Stomach smooth muscle (tissue), 2 donors: ENCODE measurements at regions not wholly inside any gene's neighbourhood (a gene's known extent, or its start where the extent isn't known, plus 50 kb on each side); places are given as distances from the start of the nearest gene placed in this dataset.

ENCODE experiments used
- H3K27ac ChIP-seq: one replicate; pipeline ENCODE4 v1.7.0; 2013; ENCODE audit warnings: mild to moderate bottlenecking, low read length, inconsistent platforms
- H3K27me3 ChIP-seq, 2 donors: one replicate each; pipeline ENCODE4 v1.7.0; 2013; ENCODE audit warnings: low read length in 2 of 2; ENCODE audit not compliant: insufficient read depth in 2 of 2, control insufficient read depth in 1 of 2
- H3K36me3 ChIP-seq, 2 donors: one replicate each; pipeline ENCODE4 v1.7.0; 2013; ENCODE audit warnings: low read length in 2 of 2; ENCODE audit not compliant: control insufficient read depth in 2 of 2, insufficient read depth in 2 of 2
- H3K4me1 ChIP-seq: one replicate; pipeline ENCODE4 v1.7.0; 2013; ENCODE audit warnings: low read length; ENCODE audit not compliant: control insufficient read depth, insufficient read depth
- H3K4me3 ChIP-seq, 2 donors: one replicate each; pipeline ENCODE4 v1.7.0; 2013; ENCODE audit warnings: low read length in 2 of 2
- H3K9ac ChIP-seq, 2 donors: one replicate each; pipeline ENCODE4 v1.7.0; 2013; ENCODE audit warnings: low read length in 2 of 2, mild to moderate bottlenecking in 1 of 2
- H3K9me3 ChIP-seq, 2 donors: one replicate each; pipeline ENCODE4 v1.7.0; 2013; ENCODE audit warnings: low read length in 2 of 2; ENCODE audit not compliant: control insufficient read depth in 2 of 2
- donor health status: healthy.
- donor health status: Pancreatic carcinoma.

DNA sequence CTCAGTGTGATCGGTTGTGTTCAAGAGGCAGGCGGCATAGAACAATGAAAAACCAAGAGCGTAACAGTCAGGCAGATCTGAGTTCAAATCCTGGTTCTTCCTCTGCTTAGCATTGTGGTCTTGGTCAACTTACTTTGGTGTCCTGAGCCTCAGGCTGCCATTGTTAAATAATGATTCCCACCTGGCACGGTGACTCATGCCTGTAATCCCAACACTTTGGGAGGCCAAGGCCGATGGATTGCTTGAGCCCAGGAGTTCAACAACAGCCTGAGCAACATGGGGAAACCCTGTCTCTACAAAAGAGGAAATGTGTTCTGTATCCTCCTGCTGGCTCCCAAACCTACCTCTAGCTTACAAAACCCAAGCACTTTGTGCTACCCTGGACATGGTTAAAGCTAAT, 129.0 kb upstream of the STX18 start:
- H3K9ac ChIP-seq: no peak overlapping the region
- no peak overlapping the region for H3K4me3 ChIP-seq
- no peak overlapping the region for H3K27ac ChIP-seq
- H3K36me3 ChIP-seq: no peaks in the 10 kb centered on the region
- no peaks in the 10 kb centered on the region for H3K9me3 ChIP-seq
- no peaks in the 10 kb centered on the region for H3K4me1 ChIP-seq
- peaks cover 0 to 2% of the 10 kb centered on the region in 2 donors for H3K27me3 ChIP-seq

DNA sequence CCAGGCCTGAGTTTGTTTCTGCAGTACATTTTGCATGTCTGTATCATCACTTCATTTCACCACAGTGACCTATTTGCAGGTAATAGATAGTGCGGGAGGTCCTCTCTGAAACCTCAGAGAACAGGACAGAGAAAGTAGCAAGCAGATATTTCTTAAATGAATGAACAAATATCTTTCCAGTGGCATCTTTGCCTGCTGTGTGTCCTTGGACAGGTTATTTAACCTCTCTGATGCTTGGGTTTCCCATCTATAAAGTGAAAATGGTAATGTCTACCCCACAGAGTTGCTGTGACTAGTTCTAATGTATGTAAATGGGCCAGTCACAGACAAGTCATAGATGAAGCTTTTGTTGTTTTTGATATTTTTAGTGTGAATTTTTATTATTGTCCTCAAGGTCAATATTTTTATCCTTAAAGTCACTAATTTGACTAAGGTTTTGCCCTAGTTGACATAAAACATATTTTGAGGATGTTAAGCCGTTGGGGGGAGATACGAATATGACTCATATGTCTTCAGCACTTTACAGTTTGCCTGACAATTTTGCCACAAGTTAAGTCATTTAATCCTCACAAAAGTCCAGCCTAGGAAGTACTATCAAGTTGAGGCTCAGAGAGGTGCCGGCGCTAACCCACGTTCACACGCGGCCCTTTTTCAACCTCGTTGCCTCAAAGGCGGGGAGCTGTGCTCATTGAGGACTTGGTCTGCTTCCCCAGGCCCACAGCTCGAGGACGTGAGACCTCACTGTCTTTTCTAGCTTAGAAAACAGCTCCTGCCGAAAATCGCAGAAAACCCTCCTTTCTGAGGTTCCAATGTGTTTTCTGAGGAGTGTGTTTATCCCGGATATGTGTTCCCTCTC, 126.7 kb upstream of the STX18 start:
- Histone ChIP-seq H3K4me1 (no peaks in the 10 kb centered on the region), H3K9ac (no peak overlapping the region), H3K27ac (no peak overlapping the region), H3K4me3 (no peak overlapping the region), H3K27me3 (peaks cover 0 to 2% of the 10 kb centered on the region in 2 donors), H3K9me3 (no peaks in the 10 kb centered on the region), H3K36me3 (no peaks in the 10 kb centered on the region)

DNA sequence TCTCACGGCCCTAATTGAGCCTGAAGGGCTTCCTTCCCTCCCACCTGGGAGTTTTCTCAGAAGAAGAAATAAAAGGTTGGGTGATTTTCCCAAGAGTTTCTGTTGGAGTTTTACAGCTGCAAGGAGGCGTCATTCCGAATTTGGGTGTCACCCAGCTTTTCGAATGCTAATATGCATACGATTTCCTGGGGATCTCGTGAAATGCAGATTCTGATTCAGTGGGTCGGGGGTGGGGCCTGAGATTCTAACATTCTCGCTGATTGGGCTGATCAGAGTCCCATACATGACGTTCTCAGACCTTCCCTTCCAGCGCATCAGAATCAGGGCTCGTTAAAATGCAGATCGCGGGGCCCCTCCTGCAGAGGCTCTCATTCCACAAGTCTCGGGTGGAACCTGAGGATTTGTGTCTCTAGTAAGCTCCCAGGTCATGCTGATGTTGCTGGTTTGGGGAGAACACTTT, 125.8 kb upstream of the STX18 start:
- Histone ChIP-seq H3K27ac (no peak overlapping the region), H3K4me3 (no peak overlapping the region), H3K9ac (no peak overlapping the region), H3K4me1 (no peaks in the 10 kb centered on the region), H3K9me3 (no peaks in the 10 kb centered on the region), H3K27me3 (peaks cover 0 to 2% of the 10 kb centered on the region in 2 donors), H3K36me3 (no peaks in the 10 kb centered on the region)

DNA sequence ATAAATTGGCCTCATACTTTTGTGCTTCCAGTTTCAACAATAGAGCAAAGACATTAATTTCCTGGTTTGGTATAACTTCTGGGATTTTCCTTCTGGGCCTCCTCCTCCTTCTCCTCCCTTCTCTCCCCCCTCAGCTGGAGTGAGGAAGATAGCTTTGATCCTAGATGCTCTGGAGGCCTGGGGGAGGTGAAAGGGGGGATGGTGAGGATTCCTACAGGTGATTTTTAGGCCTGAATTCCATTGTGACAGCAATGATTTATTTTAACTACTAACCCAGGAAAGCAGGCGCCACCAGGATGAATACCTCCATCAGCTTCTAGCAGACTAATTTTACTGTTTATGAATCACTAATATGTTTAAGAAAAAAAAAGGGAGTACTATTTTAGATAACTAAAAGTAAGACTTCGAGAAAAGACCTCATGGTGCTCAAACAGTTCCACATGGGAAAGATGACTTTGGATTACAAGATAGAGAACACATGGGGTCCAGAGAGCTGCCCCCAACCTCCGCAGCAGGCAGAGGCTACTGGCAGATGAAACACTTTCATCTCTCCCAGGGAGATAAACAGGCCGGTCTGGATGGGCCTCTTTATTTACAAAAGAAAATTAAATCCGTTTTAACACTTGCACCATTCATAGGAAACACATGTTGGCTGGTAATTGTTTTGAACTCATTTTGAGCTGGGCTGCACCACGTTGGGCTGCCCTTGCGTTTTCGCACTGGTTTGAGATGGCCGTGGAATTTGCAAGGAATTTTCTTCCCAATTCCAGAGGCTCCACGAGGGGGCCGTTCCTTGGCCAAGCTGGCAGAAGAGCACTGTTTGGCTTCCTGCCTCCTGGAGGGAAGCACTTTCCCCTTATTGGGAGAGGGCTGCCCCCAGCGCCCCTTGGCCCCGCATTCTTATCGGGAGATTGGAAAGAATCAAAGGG, 125.1 kb upstream of the STX18 start:
- Histone ChIP-seq H3K27ac (no peak overlapping the region), H3K4me1 (no peaks in the 10 kb centered on the region), H3K9ac (no peak overlapping the region), H3K9me3 (no peaks in the 10 kb centered on the region), H3K36me3 (no peaks in the 10 kb centered on the region), H3K27me3 (peaks cover 0 to 2% of the 10 kb centered on the region in 2 donors), H3K4me3 (no peak overlapping the region)

DNA sequence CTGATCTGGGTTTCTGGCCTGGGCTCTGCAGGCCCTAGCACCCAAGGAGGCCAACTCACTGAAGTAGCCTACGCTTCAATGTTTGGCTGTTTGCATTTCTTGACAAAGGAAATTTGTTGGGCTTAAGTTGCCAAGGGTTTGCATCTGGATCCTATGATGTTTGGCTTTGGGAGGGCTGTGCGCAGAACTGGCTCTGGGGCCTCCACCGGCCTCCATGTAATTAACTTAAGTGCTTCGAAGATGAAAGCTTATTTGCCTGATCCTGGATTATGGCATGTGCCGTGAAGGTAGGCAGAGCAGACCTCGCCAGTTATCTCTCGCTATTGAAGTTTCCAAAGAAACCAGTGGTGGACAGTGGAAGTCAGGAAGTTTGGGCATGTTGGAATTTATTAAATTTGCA, 124.3 kb upstream of the STX18 start:
- Histone ChIP-seq H3K27ac (no peak overlapping the region), H3K9me3 (no peaks in the 10 kb centered on the region), H3K9ac (no peak overlapping the region), H3K36me3 (no peaks in the 10 kb centered on the region), H3K4me3 (no peak overlapping the region), H3K4me1 (no peaks in the 10 kb centered on the region), H3K27me3 (peaks cover 0 to 2% of the 10 kb centered on the region in 2 donors)

DNA sequence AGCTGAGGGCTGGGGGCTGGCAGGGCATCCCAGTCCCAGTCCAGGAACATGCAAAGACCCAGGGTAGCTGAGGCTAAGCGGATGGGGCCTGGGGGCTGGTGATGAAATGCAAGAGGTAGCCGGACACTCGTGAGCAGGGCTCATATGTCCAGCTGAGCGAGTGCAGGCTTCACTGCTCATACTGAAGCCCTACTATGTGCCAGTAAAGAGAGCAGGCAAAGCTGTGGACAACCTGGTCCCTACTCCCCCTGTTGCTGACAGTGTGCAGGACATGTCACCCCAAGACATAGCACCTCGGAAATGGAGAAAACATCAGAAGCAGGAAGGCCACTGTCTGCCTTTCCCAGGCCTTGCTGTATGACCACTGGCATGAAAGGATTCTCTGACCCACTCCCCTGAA, 122.4 kb upstream of the STX18 start:
- no peak overlapping the region for H3K4me3 ChIP-seq
- H3K4me1 ChIP-seq: no peaks in the 10 kb centered on the region
- no peaks in the 10 kb centered on the region for H3K36me3 ChIP-seq
- no peaks in the 10 kb centered on the region for H3K9me3 ChIP-seq
- H3K9ac ChIP-seq: no peak overlapping the region
- peaks cover 0 to 2% of the 10 kb centered on the region in 2 donors for H3K27me3 ChIP-seq
- H3K27ac ChIP-seq: no peak overlapping the region

DNA sequence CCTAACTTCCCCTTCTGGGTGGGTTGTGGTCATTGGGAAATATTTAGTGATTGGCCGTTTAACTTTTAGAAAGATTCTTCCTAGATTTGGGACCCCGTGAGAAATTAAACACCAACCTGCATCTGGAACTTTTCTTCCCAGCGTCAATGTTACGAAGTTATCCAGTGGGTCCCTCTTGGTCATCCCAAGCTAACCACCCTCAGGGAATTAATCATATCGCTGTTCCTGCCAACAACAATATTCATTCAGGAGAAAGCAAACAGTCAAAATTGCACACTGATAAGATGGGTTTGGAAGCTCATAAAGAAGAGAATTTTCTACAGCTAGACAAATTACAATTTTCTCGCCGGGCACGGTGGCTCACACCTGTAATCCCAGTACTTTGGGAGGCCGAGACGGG, 121.2 kb upstream of the STX18 start:
- H3K9me3 ChIP-seq: peaks cover 0 to 3% of the 10 kb centered on the region in 2 donors
- H3K27me3 ChIP-seq: peaks cover 0 to 2% of the 10 kb centered on the region in 2 donors
- no peak overlapping the region for H3K9ac ChIP-seq
- H3K4me1 ChIP-seq: no peaks in the 10 kb centered on the region
- no peak overlapping the region for H3K27ac ChIP-seq
- H3K36me3 ChIP-seq: no peaks in the 10 kb centered on the region
- H3K4me3 ChIP-seq: no peak overlapping the region

DNA sequence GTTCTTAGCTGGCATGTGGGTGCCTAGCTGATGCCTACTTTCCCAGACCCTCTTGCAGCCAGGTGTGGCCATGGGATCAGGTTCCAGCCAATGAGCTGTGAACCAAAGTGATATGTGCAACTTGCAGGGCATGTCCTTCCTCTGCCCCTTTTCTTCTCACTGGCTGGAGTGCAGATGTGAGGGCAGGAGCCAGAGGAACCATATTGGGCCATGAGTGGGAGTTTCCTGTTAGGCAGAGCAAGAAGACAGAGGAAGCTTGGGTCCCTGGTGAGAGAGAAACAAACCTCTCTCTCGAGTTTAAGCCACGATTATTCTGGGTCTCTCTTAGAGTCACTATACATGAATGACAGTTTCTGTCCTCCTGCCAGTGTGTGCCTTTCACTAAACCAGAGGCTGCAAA, 120.4 kb upstream of the STX18 start:
- H3K27ac ChIP-seq: no peak overlapping the region
- no peak overlapping the region for H3K4me3 ChIP-seq
- H3K27me3 ChIP-seq: peaks cover 0 to under 1% of the 10 kb centered on the region in 2 donors

DNA sequence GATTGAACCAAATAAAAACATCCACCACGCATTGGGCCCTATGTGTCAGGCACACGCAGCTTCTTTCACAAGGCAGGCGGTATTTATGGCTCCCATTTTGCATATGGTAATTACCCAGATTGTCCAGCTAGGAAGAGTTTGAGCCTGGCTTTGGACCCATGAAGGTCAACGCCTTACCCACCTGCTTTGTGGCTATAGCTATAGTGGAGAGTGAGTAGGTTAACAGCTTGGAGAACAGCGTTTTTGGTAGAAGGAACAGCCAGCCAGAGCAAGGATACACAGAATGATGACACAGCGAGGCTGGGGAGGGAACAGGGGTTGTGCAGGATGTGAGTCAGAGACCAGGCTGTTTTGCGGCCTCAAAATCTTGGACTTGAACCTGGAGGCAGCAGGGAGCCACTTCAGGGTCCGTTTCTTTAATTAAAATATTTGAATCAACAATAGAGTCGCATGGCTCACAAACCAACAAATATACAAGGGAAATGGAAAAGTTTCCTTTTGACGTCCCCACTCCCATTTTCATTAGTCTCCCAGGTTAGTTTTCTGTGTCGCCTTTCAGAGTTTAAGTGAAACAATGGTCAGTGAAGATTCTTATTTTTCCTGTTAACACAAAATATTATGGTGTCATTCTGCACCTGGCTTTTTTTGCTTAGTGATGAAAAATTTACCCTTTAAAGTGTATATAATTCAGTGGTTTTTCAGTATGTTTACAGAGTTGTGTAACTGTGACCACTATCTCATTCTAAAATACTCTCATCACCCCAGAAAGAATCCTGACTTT, 118.2 kb upstream of the STX18 start:
- Histone ChIP-seq H3K9ac (no peak overlapping the region), H3K4me1 (no peaks in the 10 kb centered on the region), H3K9me3 (peaks cover 0 to 6% of the 10 kb centered on the region in 2 donors), H3K27ac (no peak overlapping the region), H3K27me3 (no peaks in the 10 kb centered on the region), H3K4me3 (no peak overlapping the region), H3K36me3 (no peaks in the 10 kb centered on the region)

More for the DNA sequence above, 120.4 kb upstream of the STX18 start:
- Histone ChIP-seq H3K9ac (no peak overlapping the region), H3K9me3 (peaks cover 0 to 6% of the 10 kb centered on the region in 2 donors), H3K4me1 (no peaks in the 10 kb centered on the region), H3K36me3 (no peaks in the 10 kb centered on the region)

DNA sequence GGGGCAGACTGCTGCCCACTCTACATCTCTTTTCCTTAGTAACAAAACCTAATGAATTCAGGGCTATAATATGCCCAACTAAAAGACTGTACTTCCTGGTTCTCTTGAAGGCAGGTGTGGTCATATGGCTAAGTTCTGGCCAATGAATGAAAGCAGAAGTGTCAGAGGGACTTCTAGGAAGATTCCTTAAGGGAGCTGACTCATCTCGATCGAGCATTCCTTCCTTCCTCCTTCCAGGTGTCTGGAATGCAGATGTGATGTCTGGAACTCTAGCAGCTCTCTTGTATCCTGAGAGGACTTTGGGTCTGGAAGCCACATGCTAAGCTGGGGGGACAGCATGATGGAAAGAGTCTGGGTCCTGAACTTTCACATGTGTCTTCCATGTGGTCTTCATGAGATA, 116.2 kb upstream of the STX18 start:
- H3K9ac ChIP-seq: no peak overlapping the region
- no peaks in the 10 kb centered on the region for H3K27me3 ChIP-seq
- H3K9me3 ChIP-seq: peaks cover 0 to 6% of the 10 kb centered on the region in 2 donors

More for the DNA sequence above, 116.2 kb upstream of the STX18 start:
- Histone ChIP-seq H3K36me3 (no peaks in the 10 kb centered on the region), H3K27ac (no peak overlapping the region), H3K4me1 (no peaks in the 10 kb centered on the region), H3K4me3 (no peak overlapping the region)
